DOHH2 (cell line): ENCODE measurements at regions not wholly inside any gene's neighbourhood (a gene's known extent, or its start where the extent isn't known, plus 50 kb on each side); places are given as distances from the start of the nearest gene placed in this dataset.

Experiments used
- H3F3A ChIP-seq: fragments of 200-600 bp; sonication (generic), shearing (Covaris generic); 2 replicates; pipeline ENCODE4 v1.6.0; 2016; ENCODE audit warnings: antibody characterized with exemption, mild to moderate bottlenecking; ENCODE audit not compliant: control insufficient read depth, insufficient read depth
- H3K27ac ChIP-seq: fragments of 200-600 bp; sonication (generic); 2 replicates; pipeline ENCODE4 v1.5.1; 2014; ENCODE audit warnings: low read depth, mild to moderate bottlenecking, low read length, moderate library complexity
- H3K27me3 ChIP-seq: fragments of 200-600 bp; sonication (generic); 2 replicates; pipeline ENCODE4 v1.6.1; 2014; ENCODE audit warnings: mild to moderate bottlenecking, low read length, mixed read lengths; ENCODE audit not compliant: control insufficient read depth
- H3K36me3 ChIP-seq: fragments of 200-600 bp; sonication (generic); 2 replicates; pipeline ENCODE4 v1.6.1; 2014; ENCODE audit warnings: mild to moderate bottlenecking, low read length, moderate library complexity, mixed read lengths; ENCODE audit not compliant: control insufficient read depth
- H3K4me1 ChIP-seq: fragments of 200-600 bp; sonication (generic); 2 replicates; pipeline ENCODE4 v1.6.1; 2014; ENCODE audit warnings: mild to moderate bottlenecking, low read length, mixed read lengths; ENCODE audit not compliant: control insufficient read depth
- H3K4me2 ChIP-seq: fragments of 200-600 bp; sonication (generic); 2 replicates; pipeline ENCODE4 v1.6.0; 2014; ENCODE audit warnings: mild to moderate bottlenecking, low read length, moderate library complexity
- H3K4me3 ChIP-seq: fragments of 200-600 bp; sonication (generic); 2 replicates; pipeline ENCODE4 v1.5.1; 2014; ENCODE audit warnings: mild to moderate bottlenecking, low read length, mixed read lengths
- H3K79me2 ChIP-seq: fragments of 200-600 bp; sonication (generic); 2 replicates; pipeline ENCODE4 v1.6.1; 2014; ENCODE audit warnings: mild to moderate bottlenecking, low read length, mixed read lengths; ENCODE audit not compliant: control insufficient read depth
- H3K9me2 ChIP-seq: fragments of 200-600 bp; sonication (generic); replicated peaks from 2 replicates; pipeline ENCODE4 v1.6.1; 2014; ENCODE audit warnings: mild to moderate bottlenecking, low read length, mixed read lengths; ENCODE audit not compliant: control insufficient read depth
- H3K9me3 ChIP-seq: fragments of 200-600 bp; sonication (generic); 2 replicates; pipeline ENCODE4 v1.6.1; 2014; ENCODE audit warnings: antibody characterized with exemption, low read length, mixed read lengths; ENCODE audit not compliant: control insufficient read depth, insufficient read depth
- H4K20me1 ChIP-seq: fragments of 200-600 bp; sonication (generic); 2 replicates; pipeline ENCODE4 v1.6.0; 2014; ENCODE audit warnings: low read depth, mild to moderate bottlenecking, antibody characterized with exemption, low read length, moderate library complexity; ENCODE audit not compliant: control insufficient read depth, insufficient read depth
- CTCF ChIP-seq: fragments of 200-600 bp; sonication (generic); IDR thresholded peaks from one replicate; pipeline ENCODE4 v1.5.1; 2014; ENCODE audit warnings: antibody characterized with exemption, mild to moderate bottlenecking, low read depth, low read length; ENCODE audit not compliant: poor library complexity, severe bottlenecking
- EZH2phosphoT487 ChIP-seq: fragments of 200-600 bp; sonication (generic); IDR thresholded peaks from 2 replicates; pipeline ENCODE4 v1.6.1; 2017; ENCODE audit warnings: borderline replicate concordance, mild to moderate bottlenecking, antibody characterized with exemption, low read length, moderate library complexity, mixed read lengths

DNA sequence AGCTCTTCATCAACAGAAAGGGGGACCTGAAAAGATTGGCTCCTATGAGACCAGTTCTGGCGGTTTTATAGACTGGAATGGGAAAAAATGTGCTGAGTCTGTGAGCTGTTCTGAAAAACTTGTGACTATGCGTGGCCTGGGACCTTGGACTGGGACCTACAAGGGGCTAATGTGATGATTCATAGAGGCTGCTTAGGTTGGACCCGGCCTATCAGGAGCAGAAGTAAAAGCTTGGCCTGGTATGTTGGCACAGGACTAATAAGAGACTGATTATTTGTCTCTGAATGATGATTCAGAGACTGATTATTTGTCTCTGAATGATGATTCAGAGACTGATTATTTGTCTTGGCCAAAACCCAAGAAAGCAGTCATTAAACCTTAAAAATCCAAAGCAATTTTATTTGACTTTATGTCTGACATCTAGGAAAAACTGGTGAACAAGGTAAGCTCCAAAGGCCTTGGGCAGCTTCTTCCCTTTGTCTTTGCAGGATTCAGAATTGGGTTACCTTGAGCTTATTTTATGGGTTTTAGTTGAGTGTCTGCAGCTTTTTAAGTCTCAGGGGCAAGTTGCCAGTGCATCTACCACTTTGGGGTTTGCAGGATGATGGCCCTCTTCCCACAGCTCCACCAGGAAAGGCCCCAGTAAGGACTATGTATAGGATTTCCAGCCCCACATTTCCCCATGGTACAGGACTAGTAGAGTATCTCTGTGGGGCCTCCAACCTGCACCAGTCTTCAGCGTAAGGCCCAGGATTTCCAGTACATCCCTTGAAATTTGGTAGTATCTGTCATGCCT lies 390.3 kb downstream of the KDM5D start:
- no peaks in the 10 kb centered on the region for H3K9me2 ChIP-seq
- no peaks in the 10 kb centered on the region for H3K9me3 ChIP-seq
- H3K79me2 ChIP-seq: no peaks in the 10 kb centered on the region
- H3K27ac ChIP-seq: no peak overlapping the region
- H3K4me3 ChIP-seq: no peak overlapping the region
- no peak for TF ChIP-seq EZH2phosphoT487
- no peak for TF ChIP-seq CTCF
- no peaks in the 10 kb centered on the region for H3K36me3 ChIP-seq
- H3K27me3 ChIP-seq: no peaks in the 10 kb centered on the region
- H3K4me1 ChIP-seq: no peaks in the 10 kb centered on the region
- no peaks in the 10 kb centered on the region for H4K20me1 ChIP-seq
- no peak overlapping the region for H3K4me2 ChIP-seq
- H3F3A ChIP-seq: no peaks in the 10 kb centered on the region

DNA sequence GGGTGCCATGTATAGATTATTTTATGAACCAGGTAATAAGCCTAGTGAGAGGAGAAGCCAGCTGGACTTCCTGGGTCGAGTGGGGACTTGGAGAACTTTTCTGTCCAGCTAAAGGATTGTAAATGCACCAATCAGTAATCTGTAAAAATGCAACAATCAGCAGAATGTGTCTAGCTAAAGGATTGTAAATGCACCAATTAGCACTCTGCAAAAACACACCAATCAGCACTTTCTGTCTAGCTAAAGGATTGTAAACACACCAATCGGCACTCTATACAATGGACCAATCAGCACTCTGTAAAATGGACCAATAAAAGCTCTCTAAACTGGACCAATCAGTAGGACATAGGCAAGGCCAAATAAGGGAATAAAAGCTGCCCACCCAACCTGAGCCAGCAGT lies 392.9 kb downstream of the KDM5D start:
- H3K4me3 ChIP-seq: no peak overlapping the region
- no peaks in the 10 kb centered on the region for H3K36me3 ChIP-seq
- no peak for TF ChIP-seq CTCF
- no peak for TF ChIP-seq EZH2phosphoT487
- H3K9me2 ChIP-seq: no peaks in the 10 kb centered on the region
- H3K9me3 ChIP-seq: no peaks in the 10 kb centered on the region
- no peak overlapping the region for H3K27ac ChIP-seq
- H3F3A ChIP-seq: no peaks in the 10 kb centered on the region
- no peaks in the 10 kb centered on the region for H4K20me1 ChIP-seq
- H3K4me1 ChIP-seq: no peaks in the 10 kb centered on the region
- H3K79me2 ChIP-seq: no peaks in the 10 kb centered on the region
- H3K4me2 ChIP-seq: no peak overlapping the region
- no peaks in the 10 kb centered on the region for H3K27me3 ChIP-seq

DNA sequence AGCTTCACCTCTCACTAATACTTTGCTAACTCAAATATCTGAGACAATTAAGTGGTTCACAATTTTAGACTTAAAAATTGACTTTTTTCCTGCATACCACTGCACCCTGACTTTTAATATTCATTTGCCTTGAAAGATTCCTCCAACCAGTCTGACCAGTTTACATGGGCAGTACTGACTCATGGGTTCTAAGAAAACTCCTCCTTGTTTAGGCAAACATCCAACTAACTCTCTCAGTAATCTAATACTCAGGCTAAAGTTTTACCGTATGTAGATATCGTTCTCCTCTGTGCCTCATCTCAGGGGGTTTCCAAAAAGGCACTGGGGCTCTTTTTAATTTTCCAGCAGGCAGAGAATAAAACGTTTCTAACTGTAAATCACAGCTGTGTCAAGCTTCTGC lies 422.8 kb downstream of the KDM5D start:
- H3K4me3 ChIP-seq: no peak overlapping the region
- TF ChIP-seq CTCF (no peak), EZH2phosphoT487 (no peak)
- no peaks in the 10 kb centered on the region for H3K36me3 ChIP-seq
- no peaks in the 10 kb centered on the region for H3K9me2 ChIP-seq
- H3K27ac ChIP-seq: no peak overlapping the region
- no peaks in the 10 kb centered on the region for H3K79me2 ChIP-seq
- H4K20me1 ChIP-seq: no peaks in the 10 kb centered on the region
- no peaks in the 10 kb centered on the region for H3K9me3 ChIP-seq
- no peaks in the 10 kb centered on the region for H3K4me1 ChIP-seq
- no peaks in the 10 kb centered on the region for H3F3A ChIP-seq
- no peak overlapping the region for H3K4me2 ChIP-seq
- H3K27me3 ChIP-seq: no peaks in the 10 kb centered on the region
